SIG-M5 treated with dmso at 0.1 percent for 504 hours (cell line): ENCODE measurements at regions not wholly inside any gene's neighbourhood (a gene's known extent, or its start where the extent isn't known, plus 50 kb on each side); places are given as distances from the start of the nearest gene placed in this dataset.
A peak's percentile ranks its signal among the peaks of the same experiment; 100 is the strongest.

Experiments
- DNase-seq: peaks from one replicate; lab custom pipeline; 2025; ENCODE audit not compliant: unreplicated experiment; lab: John Stamatoyannopoulos, UW

DNA sequence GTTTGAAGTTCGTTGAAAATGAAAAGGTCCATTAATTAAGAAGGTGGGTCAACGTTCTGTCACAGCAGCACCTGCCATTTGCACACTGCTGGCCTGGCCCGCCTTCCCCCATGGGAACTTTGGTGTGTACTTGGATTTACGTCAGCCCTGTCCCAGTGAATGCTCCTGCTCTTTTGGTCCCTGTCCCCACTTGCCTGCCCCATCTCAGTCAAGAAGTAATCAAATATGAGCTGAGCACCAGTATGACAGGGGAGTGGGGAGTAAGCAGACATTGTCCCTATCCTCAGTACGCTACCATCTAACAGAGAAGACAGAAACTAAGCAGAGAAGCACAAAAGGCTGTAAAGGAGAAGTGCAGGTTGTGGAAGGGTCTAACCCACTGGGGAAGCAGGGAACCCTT, 65.1 kb downstream of the SLC4A3 start:
- DNase-seq, result no peak

DNA sequence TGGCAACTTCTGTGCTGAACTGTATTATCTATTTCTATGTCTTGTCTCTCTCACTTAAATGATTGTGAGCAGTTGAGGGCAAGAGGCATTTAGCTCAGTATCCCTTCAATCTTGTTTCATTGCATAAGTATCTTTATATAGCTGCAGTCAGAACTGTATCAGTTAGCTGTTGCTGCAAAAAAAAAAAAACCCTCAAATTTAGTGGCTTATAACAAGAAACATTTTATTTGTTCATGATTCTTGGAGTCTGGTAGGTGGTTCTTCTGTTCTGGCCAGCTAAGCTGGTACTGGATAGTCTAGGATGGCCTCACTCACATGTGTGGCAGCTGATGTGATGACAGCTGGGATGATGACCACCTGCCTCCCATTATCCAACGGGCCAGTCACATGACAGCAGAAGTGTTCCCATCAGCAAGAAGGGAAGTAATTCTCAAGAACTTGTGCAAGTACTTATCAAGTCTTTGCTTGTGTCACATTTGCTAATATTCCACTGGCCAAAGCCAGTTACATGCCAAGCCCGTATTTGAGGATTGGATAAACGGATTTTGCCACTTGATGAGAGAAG, 67.8 kb downstream of the SLC4A3 start:
- DNase-seq, result no peak

DNA sequence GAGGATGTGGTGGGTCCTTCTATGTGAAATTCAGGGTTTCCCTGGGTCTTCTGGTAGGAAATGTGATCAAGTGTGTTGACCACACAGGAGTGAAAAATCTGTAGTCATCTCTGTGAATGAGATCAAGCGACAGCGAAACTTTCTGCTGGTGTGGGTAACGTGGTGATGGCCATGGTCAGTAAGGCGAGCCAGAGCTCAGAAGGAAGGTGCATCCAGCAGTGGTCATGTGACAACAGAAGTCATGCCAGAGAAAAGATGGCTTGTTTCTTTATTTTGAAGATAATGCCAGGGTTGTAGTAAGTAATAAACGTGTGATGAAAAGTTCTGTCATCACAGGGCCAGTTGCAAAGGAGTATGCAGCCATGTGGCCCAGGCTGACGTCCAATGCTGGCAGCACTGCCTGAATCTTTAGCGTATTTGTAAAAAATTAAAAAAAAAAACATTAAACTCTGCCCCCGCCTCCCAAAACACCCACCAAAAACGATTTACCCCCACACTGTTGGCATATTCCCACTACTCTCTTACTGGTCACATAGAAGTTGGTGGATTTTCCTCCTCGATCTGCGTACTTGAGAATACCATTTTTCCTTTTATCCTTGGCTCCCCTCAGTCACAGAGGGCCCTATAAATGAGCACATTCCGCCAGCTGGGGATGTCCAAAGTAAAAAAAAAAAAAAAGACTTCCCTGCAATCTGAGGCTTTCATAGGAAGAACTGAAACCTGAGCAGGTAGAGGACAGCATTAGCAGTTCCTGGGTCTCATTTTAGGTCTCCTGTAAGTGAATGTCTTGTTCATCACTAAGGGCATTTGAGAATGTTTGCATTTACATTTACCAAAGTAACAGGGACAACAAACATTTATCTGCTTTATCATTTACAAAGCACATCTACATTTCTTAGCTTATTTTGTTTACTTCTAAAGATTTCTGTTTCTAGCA, 70.6 kb downstream of the SLC4A3 start:
- DNase-seq, result no peak

DNA sequence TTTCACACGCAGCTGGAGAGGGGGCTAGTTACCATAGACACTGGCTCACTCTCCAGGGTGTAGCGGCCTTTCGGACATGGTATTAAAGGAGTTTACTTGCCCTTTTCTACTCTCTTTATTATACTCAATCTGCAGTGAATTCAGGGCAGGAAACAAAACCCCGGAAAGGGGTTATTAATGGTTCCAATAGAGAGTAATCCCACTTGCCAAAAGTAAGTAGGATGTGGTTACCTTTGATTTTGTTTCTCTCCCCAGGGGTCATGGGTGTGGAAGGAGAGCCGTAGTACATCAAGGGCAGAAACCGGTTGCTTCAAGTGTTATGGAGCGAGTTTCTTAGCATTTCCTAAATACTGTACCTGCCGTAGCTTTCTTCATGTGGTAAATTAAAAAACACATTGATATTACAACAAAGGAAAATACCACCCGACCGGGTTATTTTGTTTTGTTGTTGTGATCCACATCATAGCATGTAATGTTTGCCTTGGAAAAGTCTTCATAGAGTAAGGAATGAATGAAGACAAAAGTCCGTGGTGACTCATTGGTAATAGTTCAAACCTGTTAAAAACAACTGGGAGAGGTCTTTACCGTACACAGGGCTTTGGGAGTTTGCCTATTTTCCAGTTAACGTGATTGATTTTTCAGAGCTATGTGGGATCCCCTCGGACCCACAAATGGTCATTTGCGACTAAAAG, 71.5 kb downstream of the SLC4A3 start:
- no peak for DNase-seq

DNA sequence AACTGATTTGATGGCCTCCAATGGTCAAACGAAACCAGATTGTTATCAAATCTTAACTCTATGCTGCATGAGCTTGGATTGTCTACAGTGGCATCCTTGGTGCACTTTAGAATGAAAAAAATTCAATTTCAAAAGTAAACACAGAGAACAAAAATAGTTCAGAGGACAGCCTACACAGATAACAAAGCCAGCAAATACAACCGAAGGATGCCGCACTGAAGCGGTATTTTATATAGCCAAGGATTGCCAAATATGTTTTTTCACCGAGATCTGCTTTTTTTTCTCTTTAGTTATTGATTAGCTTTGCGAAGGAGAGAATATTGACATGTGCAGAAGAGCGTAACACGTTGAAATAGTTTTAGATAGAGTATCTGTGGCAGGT, 72.0 kb downstream of the SLC4A3 start:
- DNase-seq, result no peak

DNA sequence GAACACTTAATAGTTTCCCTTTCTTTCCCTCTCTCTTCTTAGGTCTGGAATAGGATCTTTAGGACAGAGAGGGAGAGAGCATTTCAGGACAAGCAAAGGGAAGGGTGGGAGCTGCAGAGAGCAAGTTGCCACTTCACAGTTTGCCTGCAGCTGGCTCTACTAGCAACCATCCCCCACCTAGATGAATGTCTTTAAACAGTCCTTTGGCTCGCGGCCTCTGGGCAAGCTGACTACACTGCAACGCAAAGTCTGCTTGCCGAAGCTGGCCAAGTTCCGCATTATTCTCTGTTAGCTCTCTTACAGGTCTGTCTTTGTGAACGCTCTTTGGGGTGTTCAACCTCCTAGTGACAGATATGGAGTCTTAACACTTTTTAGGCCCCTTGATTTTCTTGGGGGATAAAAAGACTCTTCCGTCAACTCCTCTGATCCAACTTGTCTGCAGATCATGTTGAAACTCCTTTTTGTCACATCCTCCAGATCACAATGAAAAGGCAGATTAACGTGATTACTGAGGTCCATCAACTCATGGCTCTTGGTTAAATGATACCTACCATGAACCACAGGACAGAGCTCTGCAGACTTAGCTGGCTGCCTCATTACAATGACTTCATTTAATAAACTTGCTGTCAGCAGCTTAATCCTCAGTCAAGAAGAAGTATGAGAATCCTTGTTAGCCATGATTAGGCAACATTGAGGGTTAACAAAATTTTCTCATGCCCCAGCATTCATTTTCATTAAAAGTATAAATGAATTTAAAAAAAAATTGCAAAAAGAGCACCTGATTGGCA, 74.6 kb downstream of the SLC4A3 start:
- no peak for DNase-seq

DNA sequence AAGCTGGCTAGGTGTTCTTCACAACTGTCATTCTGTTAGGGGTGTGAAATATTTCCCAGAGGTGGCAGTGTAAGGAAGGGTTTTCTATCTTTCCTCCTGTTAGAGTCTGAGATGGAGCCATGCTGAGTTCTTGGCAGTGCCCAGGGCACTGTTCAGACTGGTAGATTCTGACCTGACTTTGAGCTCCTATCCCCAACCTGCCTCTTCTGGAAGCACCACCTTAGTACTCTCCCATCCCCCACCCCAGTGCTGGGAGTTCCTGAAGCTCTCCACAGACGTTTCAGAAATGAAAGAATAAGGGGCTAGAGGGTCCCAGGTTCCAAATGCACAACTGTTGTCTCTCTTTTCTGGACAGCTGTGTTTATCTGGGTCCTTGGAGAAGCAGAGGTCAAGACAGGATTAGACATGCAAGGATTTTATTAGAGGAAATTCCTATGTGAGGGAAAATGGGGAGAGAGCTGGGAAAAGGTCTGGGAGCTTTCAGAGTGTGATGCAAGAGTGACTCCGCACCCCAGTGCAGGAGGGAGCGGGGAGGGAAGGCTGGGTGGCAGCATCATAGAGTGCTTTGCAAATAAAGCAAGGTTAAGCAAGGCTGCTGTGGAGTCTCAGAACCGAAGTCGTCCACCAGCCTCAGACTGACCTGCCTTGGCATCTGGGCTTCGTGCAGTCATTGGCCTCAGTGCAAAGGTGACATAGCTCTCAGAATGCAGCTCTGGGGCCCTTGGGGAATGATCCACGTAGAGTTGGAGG, 75.5 kb downstream of the SLC4A3 start:
- no peak for DNase-seq

DNA sequence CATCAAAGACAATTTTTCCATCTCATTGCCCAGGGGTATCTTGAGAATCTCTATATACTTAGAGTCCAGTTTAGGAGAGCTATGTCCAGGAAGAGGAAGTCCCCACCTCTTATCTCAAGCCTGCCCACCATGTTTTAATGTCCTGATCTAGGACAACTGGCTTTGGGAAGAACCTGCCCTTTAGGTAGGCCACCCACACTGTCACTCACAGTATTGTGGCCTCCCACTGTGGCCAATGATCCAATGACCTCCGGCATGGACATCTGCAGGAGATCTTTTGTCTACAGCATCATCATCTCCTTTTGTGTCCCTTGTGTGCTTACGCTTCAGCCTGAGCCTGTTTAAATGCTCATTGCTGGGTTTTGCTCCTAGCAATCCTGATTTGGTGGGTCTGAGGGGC, 77.4 kb downstream of the SLC4A3 start:
- DNase-seq, result no peak

DNA sequence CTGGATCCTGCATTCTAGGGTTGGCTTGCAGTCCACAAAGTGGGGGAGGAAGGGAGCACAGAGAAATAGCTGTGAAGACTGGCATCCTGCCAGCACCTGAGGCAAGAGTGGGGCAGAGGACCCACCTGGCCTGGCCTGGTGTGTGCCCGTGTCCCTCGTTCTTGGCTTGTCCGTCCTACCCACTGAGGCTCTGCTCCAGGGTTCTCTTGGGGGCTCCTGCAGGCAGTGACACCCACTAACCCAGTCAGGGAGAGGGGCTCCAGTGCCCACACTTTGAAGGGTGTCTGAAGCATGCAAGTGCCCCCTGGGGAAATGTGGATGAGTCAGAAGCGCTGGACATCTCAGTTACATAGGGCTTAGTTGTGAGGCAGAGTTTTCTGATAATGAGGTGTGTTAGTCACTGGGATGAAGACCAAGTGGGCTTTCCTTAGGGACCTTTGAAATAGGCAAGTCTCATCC, 79.4 kb downstream of the SLC4A3 start:
- DNase-seq, result no peak

DNA sequence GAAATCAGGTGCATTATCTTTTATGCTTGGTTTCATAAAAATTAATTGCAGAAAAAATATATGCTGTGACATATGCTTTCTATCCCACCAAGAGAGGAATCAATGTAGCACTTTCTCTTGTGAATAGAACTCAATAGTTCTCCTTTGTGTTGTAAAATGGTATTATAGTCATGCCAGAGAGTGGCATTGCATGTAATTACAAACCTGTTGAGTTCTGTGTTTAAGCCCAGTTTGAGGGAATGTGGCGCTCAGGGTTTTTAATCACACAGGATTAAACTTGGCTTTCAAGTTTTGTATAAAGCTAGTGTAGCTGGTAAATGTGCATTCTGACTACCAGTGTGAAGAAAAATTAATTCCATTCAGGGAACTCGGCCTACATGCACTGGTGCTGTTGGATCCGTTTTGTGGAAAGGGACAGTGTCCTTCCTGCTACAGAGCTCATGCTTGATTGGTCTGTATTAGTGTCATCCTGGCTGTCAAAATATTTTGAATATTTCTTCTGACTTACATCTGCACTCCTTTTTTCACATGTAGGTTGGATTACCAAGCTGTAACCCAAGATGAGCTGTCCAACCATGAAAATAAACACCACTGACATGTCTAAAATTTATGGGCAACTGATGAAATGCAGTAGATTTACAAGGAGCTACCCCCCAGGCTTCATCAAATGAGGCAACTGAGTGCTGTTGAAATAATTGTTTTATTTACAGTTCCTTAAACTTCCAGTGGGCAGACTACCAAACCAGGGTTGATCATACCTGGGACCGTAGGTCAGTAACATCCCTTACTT, 80.3 kb downstream of the SLC4A3 start:
- peak; percentile 18 for DNase-seq

DNA sequence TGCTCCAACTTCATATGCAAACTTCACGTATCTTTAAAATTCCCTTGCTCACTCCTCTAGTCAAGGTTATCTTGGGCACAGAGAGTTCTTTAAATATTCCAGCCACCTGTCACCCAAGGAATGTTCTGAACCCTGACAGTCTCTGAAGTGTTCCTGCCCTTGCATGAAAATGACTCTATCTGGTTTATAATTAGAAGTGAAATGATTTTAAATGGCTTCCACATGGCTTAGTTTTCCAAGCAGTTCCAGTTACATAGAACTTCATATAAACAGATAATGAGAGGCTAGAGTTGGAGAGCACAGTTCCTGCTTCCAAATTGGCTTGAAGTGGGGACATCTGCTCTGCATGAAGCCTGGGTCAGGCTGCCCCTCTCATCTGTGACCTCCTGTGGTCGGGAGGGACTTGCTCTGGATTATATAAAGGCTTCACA, 81.9 kb downstream of the SLC4A3 start:
- DNase-seq, result no peak

DNA sequence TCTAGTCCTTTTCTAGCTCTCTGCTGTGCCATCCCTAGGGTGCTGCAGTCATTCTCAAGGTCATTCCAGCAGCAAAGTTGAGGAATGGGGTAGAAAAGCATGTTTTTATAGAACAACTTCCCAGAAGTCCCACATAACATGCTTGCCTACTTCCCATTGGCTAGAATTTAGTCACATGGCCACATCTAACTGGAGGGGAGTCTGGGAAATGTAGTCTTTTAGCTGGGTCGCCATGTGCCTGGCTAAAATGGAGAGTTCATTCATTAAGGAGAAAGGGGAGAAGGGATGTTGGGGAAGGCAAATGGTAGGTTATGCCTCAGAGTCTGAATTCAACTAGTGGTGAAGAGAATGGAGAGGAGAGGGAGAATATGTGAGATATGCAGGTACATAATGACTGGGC, 85.7 kb downstream of the SLC4A3 start:
- DNase-seq, result peak; percentile 54

DNA sequence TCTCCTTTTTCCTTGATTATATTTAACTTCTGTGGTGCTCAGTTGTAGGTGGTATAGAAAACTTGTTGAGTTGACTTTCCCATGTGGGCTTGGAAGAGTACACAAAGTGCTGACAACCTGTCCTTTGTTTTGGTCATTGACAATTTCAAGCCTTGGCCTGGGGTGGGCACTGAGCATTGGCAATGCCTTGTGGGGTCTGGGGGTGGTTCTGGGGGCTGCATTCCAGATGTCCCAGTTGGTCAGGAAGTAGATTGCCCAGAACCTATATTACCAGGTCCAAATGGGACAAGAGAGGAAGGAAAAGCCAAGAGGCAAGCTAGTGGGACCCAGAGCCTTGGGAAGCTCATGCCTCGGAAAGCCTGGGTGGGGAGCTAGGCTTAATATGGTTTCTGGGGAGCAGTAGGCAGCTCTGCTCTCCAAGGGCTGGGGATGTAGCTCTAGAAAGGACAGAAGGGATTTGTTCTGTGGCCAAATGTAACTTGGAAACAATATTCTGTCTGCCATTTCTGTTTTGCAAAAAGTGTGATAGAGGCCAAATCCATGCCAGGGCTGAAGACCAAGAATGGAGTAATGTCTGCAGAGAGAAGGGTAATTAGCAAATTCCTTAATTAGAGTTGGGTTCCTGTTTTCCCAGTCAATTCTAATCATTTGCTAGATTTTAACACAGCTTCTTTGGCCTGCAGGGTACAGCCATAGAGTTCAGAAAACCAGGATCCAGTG, 87.4 kb downstream of the SLC4A3 start:
- DNase-seq, result no peak

DNA sequence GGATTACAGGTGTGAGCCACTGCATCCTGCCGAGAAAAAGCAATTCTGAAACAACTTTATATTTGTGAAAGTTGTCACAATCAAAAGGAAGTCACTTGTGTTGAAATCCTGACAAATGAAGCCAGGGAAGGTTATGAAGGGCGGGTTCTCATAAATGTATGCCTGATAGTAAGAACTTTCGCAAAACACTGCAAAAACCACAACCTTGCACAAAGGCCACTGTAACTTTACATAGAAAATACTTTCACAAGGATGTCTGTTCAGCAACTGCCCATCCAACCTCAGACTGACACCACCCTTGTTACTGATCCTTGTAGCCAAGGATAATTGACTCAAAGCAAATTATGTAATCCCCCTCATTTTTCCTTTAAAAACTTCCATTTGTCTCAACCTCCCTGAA, 90.6 kb downstream of the SLC4A3 start:
- DNase-seq, result peak; percentile 98

DNA sequence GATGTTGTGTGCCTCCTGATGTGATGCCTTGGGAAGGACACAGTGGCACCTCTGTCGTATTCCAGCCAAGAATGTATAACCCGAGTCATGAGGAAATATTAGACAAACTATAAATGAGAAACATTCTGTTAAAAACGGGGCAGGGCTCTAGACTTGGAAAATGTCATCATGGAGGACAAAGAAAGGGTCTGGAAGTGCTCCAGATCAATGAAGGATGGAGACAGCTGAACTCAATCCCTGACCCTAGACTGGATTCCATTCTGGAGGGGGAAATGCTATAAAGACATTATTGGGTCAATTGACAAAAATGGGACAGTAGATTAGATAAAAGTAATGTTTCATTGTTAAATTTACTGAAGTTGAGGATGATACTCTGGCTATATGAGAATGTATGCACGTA, 92.1 kb downstream of the SLC4A3 start:
- DNase-seq, result no peak

DNA sequence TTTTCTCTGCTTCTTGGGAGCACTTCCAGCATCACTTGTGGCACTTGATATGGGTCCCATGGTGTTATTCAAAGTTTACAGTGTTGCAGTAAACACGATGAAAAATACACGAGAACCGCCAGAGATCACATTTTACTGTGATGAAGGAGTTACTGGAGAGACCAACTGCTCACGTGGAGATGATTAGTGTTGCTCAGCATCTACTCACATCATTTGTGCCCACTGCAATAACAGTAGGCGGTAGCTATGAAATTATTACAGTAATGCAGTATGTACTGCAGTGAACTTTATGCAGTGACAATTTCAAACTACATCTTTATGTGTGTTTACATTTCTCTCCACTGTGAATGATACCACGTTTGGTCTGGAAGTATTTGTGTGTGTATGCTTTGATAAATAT, 93.5 kb downstream of the SLC4A3 start:
- DNase-seq, result no peak

DNA sequence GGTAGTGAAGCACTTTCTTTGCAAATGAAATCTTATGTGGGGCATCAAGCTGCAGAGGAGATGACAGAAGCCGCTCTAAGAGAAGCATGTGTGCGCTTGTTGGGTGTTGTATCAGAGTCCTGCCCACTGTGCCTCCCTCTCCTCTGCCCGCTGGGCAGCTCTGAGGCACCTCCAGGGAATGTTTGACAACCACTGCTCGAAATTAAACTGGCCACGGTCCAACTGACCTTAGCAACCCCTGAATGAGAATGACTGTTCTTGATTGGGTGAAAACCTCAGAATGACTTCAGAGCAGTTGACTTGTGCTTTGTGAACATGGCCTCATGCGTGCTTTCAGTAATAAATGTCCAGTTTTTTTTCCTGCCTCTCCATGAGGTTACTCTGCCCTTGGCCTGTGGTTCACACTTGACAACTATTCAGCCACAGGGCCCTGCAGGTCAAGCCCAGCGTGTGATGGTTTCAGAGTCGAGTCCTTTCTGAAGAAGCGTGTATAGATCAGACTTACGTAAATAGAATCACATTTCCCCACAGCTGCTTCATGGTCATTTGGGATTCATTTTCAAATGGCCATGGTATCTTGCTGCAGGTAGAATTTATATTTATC, 94.9 kb downstream of the SLC4A3 start:
- no peak for DNase-seq

DNA sequence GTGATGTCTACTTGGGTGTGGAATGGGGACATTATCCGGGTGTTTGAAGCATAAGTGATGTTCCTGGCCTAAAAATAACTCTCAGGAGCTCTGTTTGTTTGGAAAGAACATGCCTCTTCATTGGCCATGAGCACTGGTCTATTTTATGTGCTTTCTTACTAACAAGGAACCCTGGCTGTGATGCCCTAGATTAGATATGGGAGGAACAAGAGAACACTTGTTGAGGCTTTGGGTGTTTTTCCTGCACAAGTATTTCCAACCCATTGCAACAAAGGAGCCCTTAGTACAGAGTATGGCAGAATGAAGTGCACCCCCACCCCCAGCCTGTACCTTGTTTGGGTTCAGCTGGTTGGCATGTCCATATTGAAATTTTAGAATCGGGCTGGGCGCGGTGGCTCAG, 95.9 kb downstream of the SLC4A3 start:
- no peak for DNase-seq

DNA sequence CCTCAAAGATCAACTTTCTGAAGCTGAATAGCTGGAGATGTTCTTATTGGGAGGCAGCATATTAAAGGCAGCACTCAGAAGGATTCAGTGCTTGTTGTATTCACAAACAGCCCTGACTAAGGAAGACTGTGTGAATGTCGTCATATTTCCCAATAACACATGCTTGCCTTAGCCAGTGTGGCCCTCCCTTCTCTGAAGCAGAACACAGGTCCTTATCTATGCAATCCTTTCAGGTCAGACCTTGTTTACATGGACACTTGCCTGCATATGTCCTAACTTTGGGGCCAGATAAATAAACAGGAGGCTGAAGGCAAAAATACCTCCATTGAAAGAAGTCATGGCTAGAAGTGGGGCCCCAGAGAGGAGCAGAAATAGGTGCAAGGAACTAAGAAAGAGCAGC, 97.2 kb downstream of the SLC4A3 start:
- DNase-seq, result peak; percentile 65
